Islet precursor cell (in vitro differentiated cells): ENCODE measurements at regions not wholly inside any gene's neighbourhood (a gene's known extent, or its start where the extent isn't known, plus 50 kb on each side); places are given as distances from the start of the nearest gene placed in this dataset.

ENCODE experiments used
- DNase-seq: peaks from one replicate; pipeline ENCODE4 v3.0.0-alpha.2; 2018

DNA sequence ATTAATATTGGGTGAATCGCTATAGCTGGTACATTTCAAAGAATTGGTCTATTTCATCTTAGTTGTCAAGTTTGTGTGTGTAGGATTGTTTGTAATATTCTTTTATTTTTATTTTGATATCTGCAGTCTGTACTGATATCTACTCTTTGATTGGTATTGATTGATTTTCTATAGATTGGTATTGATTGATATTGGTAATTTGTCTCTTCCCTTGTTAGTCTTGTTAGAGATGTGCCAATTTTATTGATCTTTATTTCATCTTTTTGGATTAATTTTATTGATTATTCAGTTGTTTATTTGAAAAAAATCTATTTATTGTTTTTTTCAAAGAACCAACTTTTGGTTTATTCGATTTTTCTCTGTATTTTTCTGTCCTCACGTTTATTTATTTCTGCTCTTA lies 61.4 kb downstream of the TM2D3 start:
- no peak for DNase-seq

DNA sequence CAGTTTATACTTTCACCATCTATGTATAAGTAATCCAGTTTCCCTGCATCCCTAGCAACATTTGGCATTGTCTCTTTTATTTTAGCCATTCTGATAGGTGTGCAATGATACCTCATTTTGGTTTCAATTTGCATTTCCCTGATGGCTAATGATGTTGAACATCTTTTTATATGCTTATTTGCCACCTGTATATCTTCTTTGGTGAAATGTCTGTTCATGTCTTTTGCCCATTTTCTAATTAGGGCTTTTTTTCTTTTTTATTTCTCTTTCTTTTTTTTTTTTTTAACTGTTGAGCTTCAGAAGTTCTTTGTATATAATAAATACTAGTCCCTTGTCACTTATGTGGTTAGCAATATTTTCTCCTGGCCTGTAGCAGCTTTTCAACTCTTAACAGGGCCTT lies 68.9 kb downstream of the TM2D3 start:
- no peak for DNase-seq

DNA sequence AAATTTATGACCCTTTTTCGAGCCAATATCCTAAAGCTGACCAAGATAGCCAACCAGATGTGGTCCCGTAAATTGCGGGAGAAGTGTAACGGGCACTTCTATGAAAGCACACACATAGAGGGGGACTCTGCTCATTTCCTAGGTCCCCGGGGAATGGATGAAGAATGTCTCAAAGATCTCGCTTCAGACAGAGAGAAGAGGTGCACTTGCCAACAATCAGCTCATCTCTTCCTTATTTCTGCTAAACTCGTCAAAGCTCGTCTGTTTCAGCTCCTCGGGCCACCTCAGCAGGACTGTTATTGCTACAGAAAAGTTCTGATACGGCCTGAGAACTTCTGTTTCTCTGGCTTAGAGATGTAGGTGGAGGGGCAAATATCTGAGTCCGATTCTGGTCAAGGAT lies 71.8 kb downstream of the TM2D3 start:
- DNase-seq = no peak

DNA sequence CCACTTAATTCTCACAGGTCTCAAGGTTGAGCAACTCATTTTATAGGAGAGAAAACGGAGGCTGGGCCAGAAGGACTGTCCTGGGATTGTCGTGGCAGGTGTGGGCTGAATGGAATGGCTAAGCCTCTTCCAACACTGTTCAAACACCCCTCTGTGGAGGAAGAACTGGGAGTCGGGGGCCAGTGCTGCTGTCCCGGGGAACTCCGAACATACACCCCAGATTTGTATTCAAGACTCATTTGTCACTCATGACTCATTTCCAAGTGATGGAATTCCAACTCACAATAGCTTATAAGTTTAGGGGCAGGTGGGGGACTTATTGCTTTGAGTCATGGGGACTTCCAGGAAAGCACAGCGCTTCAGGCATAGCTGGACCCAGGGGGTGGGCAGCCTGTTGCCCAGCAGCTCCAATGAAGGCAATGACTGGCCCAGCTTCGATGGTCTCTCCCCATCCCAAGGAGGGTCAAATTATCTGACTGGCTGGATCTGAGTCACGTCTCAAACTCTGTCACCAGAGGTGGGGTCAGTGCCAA lies 72.5 kb downstream of the TM2D3 start:
- DNase-seq = no peak

DNA sequence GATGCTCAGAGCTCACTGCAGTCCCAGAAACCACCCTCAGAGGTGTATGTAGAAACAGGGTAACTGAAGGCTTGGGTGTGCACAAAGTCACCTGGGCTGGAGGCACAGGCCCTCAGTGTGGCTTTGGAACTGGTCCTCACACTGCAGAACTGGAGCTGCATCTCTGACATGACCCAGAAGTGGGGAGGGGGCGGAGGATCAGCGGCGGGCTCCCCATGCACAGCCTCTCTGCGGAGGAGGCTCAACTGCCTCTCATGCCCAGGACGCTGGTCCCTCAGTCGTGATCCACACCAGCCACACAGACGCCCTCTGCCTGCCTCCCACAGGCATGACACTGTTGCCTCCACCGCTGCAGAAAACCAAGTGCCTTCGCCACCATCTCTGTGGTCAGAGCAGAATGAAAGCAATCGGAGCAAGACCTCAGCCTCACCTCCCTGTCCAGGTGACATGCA lies 73.7 kb downstream of the TM2D3 start:
- DNase-seq = peak; percentile 80

DNA sequence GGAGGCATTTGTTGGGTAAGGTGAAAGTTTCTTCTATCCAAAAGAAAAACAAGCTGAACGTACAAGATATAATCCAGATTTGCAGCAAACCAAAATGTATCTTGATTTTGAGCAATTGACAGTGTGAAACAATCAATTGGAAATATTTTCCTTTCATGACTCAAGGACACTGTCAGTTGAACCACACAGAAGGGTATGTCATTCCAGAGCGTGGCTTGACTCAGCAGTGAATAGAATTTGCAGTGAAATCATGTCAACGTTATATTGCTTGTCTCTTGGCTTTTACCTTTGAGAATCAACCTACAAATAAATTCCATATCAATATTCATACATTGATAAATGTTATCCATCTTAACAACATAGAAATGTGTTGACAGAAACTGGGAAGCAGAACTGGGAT lies 78.2 kb downstream of the TM2D3 start:
- DNase-seq = no peak

DNA sequence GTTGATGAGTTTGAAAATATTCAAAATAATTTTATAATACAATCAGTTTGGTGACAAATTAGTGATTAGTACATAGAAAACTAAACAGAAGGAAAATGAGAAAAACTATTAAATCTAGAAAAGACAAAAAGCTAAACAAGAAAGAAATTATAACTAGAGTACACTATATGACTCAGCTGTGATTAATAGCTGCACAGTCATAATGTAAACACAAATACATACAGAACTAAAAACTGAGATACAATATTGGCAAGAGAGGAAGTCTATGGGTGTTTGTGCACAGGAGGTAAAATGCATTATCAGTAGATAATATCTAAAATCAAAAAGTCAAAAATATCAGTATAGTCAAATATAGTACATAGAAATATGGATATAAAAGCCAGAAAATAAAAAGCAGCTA lies 80.7 kb upstream of the PCSK6 start:
- DNase-seq = no peak

DNA sequence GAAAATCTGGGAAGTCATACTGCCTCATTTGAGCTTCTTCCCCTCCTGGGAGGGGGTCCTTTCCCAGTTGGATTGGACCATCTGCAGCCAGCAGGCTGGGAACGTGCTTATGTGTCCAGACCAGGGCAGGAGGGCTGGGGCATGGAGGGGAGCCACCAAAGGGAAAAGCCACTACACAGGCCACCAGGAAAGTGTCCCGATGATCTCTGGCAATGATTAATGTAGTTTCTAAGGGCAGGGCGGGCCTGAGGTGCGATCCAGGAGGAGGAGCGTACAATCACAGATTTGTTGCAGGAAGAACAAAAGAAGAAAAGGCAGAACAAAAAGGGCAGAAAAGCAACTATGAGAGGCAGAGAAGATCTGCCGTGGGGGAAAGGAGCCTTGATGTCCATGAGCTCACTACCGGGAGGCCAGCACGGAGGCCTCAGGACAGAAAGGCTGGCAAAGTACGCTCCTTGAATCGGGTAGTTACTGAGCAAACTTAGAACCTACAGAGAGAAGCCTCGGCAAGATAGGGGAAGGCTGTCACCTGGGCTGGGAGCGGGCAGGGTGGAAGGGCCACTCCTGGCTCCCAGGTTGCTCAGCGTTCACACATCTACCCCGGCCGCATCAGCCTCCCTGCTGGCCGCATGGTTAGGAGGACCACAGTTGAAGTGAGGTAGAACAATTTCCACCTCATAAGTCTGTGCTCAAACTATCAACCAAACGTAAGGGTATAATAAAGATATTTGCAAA lies 79.5 kb upstream of the PCSK6 start:
- DNase-seq = no peak

DNA sequence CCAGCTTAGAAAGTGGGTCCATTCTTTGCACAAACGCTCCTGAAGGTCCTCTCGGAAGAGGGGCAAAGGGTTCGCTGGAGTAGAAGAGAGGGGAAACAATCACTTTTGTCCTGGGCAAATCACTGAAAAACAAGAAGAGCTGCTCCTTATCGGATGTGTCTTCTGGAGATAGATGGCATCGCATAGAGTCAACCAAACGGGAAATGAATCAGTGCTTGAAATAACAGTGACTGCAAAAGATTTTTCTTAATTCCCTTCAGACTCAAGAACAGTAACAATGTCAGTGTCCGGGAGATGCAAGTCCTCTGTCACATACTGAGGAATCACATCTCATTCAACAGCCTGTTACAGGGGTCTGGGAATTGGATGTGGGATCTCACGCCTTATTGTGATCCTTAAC lies 78.8 kb upstream of the PCSK6 start:
- no peak for DNase-seq

DNA sequence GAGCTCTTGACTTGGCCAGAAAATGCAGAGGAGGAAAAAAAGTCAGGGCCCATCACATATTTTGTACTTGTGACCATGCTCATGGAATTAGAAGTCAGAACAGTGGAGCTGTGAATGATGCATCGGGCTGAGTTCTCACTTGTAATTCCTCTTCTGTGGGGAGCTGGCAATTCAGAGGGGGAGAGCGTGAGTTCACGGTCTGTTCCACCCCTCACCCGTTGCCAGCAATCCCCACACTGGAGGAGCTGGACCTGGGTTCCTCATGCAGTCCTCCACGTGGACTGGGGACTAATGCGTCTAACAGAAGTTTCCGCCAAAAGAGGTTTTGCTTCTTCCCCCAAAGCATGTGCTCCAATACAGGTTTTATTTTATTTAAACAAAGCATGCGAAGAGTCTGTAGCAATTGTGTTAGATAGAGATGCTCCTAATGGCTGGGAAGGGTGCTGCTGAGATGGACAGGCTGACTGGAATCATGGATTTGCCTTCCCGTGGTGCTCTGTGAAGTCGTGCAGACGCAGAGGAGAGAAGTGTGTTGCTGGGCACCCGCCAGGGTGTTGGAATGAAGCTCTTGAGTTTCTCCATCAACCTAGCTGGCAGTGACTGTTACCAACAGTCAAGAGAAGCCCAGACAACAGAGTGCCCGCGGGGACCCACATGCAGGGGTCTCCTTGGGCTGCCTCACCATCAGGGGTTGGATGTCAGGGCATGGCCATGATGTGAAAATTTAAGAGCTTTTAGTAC lies 77.4 kb upstream of the PCSK6 start:
- no peak for DNase-seq

DNA sequence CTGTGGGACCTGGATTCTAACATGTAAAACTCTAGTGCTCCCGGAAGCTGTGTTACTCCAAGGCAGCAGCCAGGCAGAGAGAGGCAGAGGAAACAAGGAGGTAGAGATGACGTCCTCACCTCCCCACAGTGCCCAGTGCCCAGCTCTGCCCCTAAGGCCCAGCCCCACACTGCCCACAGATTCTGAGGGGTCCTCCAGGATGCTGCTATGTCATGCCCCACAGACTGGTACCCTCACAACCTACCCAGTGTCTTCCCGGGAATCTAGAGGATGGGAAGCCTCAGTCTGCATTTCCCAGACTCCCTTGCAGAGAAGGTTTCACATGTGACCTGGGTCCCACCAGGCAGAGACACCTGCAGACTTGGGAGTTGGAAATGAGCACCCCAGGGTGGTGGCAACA lies 75.9 kb upstream of the PCSK6 start:
- no peak for DNase-seq

DNA sequence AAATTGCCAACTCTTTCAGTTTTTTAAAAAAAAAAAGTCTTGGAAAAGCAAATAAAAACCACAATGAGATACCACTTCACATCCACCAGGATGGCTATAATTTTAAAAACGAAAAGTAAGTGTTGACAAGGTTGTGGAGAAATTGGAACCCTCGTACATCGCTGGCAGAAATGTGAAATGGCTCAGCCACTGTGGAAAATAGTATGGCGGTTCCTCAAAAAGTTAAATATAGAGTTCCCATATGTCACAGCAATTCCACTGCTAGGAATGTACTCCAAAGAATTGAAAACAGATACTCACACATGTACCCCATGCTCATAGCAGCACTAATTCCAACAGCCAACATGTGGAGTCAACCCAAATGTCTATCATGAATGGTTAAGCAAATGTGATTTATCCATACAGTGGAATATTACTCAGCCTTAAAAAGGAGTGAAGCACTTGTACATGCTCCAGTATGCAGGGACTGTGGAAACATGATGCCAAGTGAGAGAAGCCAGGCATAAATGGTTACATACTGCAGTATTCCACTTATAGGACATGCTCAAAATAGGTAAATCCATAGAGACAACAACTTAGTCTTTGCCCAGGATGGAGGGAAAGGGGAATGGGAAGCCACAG lies 73.8 kb upstream of the PCSK6 start:
- DNase-seq = no peak

DNA sequence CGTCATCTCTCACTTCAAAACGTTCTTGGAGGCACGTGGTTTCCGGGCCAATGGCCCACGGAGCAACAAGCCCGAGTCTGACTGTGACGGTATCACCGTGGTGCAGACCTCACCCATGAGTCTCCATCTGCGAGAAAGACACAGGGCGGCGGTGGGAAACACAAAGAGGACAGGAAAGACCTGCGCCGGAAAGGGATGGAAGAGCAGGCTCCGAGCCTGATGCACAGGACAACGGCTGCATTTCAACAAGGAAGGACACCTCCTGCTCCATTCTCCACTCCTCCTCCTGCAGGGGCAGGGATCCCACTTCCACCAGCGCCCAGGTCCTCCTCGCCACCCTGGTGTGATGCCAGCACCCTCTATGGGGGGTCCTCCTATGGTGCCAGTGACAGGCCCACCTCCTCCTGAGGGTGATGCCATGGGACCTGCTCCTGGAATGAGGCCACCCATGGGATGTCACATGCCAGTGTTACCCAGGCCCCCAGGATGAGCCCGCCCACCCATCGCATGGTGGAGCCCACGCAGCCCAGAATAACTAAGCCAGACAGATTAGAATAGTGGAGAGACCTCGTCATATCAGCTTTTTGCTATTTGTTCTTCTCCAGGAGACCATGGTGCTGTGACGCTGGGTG lies 73.0 kb upstream of the PCSK6 start:
- no peak for DNase-seq

DNA sequence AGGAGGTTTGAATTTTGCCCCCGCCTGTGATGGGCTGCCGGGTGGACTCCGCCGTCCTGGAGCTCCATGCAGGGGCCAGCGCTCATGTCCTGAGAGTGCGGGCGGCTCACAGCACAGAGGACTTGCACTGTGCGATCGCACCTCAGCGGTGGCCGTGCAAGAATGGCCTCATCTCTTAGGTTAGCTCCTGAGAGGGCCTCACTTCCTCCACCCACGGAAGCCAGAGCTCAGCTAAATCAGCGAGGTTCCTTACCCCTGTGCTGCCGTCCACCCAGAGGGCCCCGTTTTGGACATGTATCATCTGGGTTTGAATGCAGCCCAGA lies 72.0 kb upstream of the PCSK6 start:
- peak; percentile 28 for DNase-seq

DNA sequence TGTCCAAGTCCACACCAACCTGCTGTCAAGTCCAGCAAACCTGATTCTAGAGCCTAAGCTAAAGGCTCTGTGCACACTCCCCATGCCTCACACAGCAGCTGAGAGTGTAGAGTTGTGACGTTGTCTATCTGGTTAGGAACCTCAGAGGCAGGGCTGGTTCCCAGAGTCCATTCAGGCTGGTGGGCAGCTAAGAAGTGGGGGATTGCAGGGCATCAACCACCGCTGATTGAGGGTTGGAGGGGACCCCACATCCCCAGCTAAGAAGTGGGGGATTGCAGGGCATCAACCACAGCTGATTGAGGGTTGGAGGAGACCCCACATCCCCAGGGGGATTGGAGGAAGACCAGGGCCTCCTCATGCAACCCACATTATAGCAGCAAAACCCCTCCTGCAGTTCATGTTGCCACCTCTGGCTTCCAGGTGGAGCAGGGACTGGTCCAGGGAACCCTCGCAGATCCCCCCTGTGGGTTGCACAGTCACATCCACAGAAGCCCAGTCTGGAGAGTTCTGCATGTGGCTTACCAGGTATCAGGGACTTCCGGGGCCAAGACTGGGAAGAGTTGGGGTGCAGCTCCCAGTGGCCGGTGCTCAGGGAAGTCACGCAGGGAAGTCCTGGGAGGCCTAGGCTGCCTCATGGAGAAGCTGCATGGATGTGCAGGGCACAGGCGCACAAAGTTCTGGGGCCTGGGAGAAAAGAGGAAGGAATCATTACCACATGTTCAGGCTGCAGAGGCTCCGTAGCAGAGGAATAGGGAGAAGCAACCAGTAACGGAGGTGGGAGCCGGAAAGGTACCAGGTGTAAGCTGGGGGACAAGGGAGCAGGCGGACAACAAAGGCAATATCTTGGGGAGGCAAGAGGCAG lies 71.4 kb upstream of the PCSK6 start:
- DNase-seq = peak; percentile 31

DNA sequence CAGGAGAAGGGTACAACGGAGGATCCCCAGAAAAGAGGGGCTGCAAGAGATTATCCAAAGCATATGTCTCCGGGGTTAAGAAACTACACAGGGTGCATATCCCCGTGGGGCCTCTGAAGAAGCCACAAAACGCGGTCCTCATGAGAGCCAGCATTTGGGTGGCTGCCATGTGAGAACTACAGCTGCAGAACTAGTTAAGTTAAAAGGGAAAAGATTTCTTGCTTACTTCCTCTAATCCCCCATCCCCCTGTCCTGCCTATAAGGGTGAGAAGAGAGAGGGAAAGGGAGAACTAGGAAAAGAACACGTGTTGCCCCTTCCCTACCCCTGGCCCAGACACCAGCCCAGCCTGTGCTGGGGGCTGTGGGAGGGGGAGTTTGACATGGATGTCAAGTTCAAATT lies 70.4 kb upstream of the PCSK6 start:
- DNase-seq = peak; percentile 34

DNA sequence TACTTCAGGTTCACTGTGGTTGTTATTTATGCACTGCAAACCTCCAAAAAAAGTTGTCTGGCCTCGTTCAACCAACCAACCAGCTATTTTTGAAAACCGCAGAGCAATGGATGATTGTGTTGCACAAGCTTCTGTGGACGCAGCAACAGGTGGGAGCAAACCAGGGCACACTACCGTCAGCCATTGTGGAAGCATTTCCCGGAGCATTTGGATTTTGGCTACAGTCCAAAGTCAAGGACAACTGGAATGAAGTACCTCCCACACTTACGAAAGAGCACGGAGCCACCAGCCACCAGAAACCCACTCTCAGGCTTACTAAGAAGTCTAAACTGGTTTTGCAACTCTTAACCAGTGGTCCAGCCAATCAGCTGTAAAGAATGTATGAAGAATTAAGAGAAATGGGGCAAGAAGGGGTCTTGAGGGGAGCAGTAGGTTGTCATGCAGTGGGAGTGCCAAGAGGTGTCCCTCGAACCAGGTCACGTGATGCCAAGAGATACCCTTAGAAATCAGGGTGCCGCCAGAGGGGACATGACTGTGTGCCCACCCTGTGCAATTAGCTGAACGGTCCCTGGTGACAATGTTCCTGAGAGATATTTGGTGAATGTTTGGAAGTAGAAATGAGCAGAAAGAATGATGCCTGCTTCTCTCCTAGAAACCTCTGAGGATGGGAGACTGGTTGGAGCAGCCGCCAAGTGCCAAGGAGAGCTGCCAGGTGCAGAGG lies 68.9 kb upstream of the PCSK6 start:
- DNase-seq = peak; percentile 21

DNA sequence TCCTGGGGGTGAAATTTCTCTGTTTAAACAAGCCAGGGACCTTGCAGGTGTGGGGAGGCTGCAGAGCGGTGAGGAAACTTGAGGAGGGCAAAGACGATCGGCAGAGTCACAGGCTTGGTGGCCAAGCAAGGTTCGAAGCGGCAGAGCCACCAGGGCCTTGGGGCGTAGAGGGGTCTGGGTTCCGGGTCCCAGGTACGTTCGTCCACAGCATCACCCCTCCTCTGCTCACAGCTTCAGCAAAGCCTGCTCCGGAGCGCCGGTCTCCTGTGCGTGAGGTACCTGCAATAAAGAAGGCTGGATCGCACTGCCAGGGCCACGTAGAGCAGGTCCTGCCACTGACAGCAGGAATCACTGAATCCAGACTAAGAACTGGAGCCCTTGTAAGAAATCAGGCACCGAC lies 66.8 kb upstream of the PCSK6 start:
- DNase-seq = peak; percentile 49

DNA sequence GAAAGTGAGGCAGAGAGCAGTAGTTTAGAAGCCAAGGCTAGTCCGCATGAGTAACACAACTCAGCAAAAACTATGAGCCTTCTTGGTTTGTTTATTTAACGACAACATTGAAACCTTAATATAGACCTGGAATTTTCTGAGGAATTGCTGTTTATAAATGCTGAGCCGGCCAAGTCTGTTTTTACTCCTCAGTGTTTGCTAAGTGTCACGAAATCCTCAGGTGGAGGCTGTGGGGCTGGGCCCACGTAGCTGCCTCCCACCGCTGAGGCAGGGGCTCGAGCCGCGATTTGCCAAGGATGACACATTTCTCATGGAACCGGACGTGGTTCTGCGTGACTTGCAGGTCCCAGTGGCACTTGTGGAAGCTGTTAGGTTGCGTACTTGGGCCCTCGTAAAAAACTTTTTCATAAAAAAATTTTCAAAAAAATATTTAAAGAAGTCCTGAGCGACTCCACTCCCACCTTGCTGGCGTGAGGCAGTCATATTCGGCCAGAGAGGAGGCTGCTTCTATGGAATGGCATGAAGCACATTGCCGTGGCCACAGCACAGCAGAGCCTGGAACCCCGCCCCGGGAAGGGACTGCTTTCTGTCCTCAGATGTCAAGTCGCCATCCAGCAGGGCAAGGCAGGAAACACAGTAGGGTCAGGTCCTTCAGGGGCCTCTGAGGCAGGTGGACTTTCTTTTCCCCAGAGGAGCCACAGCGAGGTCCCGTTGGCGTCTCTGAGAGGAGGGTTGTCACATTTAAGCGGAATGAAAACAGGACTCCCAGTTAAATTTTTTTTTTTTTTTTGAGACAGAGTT lies 64.8 kb upstream of the PCSK6 start:
- peak; percentile 53 for DNase-seq

DNA sequence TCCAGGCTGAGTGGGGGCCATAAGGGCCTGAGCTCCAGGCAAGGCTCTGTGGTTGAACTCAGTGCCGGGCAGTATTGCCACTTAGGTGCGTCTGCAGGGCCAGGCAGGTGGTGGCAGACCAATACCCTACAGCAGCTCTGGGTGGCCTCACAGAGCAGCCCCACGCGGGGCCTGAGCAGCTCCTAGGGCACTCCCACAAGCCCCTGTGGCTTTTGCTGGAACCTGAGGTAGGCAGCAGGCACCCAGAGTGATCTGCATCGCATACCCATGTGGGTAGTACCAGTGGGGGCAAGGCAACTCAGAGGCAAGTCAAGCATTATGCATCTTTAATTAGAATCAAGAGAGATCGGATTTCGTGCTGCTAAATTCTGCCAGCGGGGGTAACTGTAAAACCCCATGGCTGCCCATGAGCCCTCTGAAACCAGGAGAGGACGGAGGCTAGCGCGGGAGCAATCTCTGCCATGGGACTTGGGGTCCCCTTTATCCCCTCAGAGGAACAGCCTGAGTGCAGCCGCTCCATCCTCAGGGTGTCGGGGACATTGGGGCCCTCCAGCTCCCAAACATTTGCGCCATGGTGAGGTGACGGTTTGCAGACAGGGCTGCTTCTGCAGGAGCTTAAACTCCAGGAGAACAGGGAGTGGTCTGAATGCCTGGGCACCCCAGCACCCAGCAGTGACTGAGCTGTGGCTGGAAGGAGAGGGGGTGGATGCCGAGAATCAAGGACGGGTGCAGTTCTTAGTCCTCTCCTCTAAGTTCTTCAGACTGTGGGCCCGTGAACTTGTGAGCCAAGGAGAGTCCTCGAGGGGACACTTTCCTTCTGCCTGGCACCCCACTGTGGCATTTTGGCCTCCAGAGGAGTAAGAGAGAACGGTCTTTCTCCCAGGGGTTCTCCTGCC lies 62.4 kb upstream of the PCSK6 start:
- peak; percentile 38 for DNase-seq
